ENCODE measurements at regions not wholly inside any gene's neighbourhood (a gene's known extent, or its start where the extent isn't known, plus 50 kb on each side); places are given as distances from the start of the nearest gene placed in this dataset.

DNA sequence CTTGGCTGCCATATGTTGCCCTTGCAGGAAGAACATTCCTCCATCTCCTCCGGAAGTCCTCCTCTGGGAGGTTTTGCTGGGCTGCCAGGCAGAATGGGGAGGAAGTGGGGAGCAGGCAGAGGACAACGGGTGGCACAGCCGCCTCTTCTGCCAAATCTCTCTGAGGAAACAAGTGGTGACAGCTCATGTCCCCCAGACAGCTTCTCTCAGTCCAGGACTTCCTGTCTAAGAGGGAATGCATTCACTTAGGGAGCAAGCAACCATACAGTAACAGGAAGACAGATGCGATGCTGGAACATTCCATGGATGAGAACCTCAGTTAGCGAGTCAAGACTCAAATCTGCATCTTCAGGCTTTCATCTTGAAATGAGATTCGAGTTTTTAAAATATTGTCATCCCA, 701.0 kb downstream of the SEMA5A start:
- Histone ChIP-seq H3K4me2 (ENCODE audit: control insufficient read depth, insufficient read depth) (no peak overlapping the region), H3K9ac (ENCODE audit: control insufficient read depth, insufficient read depth, low read length) (no peak overlapping the region), H3K27ac (ENCODE audit: control insufficient read depth, insufficient read depth) (no peak overlapping the region), H3K9me3 (replicated peaks; ENCODE audit: control insufficient read depth, insufficient read depth, low read length) (no peaks in the 10 kb centered on the region), H3K27me3 (replicated peaks in 1 of 2; ENCODE audit: control insufficient read depth in 2 of 2, insufficient read depth in 2 of 2, low read length in 1 of 2) (no peaks in the 10 kb centered on the region), H2AFZ (ENCODE audit: control insufficient read depth, low read depth, low read length) (no peak overlapping the region), H3K79me2 (ENCODE audit: control insufficient read depth, insufficient read depth, low read length) (no peaks in the 10 kb centered on the region), H3K36me3 (ENCODE audit: control insufficient read depth in 2 of 2, insufficient read depth in 2 of 2, low read length in 1 of 2) (no peaks in the 10 kb centered on the region), H4K20me1 (ENCODE audit: control insufficient read depth, insufficient read depth) (no peaks in the 10 kb centered on the region), H3K4me3 (no peak overlapping the region), H3K4me1 (ENCODE audit: control insufficient read depth, insufficient read depth, low read length) (no peaks in the 10 kb centered on the region)
- FAIRE-seq (no peak), DNase-seq (ENCODE audit: low read depth, low spot score) (no peak), ATAC-seq (no peak)
- intact Hi-C loops (cut with micrococcal nuclease; ENCODE audit: unreplicated experiment) (no loop called here), in situ Hi-C loops (cut with MboI) (no loop called here)
- ChIA-PET POLR2A (no interaction called here), RAD21 (ENCODE audit: unreplicated experiment) (no interaction called here), CTCF (no interaction called here), SMC1A (ENCODE audit: uncharacterized antibody, unreplicated experiment) (no interaction called here)
- WGBS (ENCODE audit: insufficient coverage, insufficient replicate concordance, low lambda C conversion rate, missing lambda C conversion rate): 51% methylated on average over 6 of the region's 6 CpGs
- BruUV-seq (replicated peaks): no TSS peak
- TF ChIP-seq HCFC1 (IDR thresholded peaks at IDR 0.05; ENCODE audit: low read length) (no peak), RUNX3 (IDR thresholded peaks at IDR 0.05; ENCODE audit: low read length) (no peak), CHD1 (IDR thresholded peaks at IDR 0.05; ENCODE audit: low read depth, low read length) (no peak), NFIC (IDR thresholded peaks at IDR 0.05; ENCODE audit: low read depth, low read length) (no peak), IKZF1 (conservative IDR thresholded peaks at IDR 0.05) (no peak), IKZF2 (IDR thresholded peaks at IDR 0.05) (no peak)
- TF ChIP-seq, protein P1, sequence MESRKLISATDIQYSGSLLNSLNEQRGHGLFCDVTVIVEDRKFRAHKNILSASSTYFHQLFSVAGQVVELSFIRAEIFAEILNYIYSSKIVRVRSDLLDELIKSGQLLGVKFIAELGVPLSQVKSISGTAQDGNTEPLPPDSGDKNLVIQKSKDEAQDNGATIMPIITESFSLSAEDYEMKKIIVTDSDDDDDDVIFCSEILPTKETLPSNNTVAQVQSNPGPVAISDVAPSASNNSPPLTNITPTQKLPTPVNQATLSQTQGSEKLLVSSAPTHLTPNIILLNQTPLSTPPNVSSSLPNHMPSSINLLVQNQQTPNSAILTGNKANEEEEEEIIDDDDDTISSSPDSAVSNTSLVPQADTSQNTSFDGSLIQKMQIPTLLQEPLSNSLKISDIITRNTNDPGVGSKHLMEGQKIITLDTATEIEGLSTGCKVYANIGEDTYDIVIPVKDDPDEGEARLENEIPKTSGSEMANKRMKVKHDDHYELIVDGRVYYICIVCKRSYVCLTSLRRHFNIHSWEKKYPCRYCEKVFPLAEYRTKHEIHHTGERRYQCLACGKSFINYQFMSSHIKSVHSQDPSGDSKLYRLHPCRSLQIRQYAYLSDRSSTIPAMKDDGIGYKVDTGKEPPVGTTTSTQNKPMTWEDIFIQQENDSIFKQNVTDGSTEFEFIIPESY (IDR thresholded peaks at IDR 0.05): no peak
- TF ChIP-seq, protein P2, sequence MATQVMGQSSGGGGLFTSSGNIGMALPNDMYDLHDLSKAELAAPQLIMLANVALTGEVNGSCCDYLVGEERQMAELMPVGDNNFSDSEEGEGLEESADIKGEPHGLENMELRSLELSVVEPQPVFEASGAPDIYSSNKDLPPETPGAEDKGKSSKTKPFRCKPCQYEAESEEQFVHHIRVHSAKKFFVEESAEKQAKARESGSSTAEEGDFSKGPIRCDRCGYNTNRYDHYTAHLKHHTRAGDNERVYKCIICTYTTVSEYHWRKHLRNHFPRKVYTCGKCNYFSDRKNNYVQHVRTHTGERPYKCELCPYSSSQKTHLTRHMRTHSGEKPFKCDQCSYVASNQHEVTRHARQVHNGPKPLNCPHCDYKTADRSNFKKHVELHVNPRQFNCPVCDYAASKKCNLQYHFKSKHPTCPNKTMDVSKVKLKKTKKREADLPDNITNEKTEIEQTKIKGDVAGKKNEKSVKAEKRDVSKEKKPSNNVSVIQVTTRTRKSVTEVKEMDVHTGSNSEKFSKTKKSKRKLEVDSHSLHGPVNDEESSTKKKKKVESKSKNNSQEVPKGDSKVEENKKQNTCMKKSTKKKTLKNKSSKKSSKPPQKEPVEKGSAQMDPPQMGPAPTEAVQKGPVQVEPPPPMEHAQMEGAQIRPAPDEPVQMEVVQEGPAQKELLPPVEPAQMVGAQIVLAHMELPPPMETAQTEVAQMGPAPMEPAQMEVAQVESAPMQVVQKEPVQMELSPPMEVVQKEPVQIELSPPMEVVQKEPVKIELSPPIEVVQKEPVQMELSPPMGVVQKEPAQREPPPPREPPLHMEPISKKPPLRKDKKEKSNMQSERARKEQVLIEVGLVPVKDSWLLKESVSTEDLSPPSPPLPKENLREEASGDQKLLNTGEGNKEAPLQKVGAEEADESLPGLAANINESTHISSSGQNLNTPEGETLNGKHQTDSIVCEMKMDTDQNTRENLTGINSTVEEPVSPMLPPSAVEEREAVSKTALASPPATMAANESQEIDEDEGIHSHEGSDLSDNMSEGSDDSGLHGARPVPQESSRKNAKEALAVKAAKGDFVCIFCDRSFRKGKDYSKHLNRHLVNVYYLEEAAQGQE (IDR thresholded peaks at IDR 0.05; ENCODE audit: low read depth, low read length): no peak
- TF ChIP-seq, protein P3, sequence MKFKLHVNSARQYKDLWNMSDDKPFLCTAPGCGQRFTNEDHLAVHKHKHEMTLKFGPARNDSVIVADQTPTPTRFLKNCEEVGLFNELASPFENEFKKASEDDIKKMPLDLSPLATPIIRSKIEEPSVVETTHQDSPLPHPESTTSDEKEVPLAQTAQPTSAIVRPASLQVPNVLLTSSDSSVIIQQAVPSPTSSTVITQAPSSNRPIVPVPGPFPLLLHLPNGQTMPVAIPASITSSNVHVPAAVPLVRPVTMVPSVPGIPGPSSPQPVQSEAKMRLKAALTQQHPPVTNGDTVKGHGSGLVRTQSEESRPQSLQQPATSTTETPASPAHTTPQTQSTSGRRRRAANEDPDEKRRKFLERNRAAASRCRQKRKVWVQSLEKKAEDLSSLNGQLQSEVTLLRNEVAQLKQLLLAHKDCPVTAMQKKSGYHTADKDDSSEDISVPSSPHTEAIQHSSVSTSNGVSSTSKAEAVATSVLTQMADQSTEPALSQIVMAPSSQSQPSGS (IDR thresholded peaks at IDR 0.05; ENCODE audit: low read length): no peak
- TF ChIP-seq, protein P4, sequence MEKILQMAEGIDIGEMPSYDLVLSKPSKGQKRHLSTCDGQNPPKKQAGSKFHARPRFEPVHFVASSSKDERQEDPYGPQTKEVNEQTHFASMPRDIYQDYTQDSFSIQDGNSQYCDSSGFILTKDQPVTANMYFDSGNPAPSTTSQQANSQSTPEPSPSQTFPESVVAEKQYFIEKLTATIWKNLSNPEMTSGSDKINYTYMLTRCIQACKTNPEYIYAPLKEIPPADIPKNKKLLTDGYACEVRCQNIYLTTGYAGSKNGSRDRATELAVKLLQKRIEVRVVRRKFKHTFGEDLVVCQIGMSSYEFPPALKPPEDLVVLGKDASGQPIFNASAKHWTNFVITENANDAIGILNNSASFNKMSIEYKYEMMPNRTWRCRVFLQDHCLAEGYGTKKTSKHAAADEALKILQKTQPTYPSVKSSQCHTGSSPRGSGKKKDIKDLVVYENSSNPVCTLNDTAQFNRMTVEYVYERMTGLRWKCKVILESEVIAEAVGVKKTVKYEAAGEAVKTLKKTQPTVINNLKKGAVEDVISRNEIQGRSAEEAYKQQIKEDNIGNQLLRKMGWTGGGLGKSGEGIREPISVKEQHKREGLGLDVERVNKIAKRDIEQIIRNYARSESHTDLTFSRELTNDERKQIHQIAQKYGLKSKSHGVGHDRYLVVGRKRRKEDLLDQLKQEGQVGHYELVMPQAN (conservative IDR thresholded peaks at IDR 0.05): no peak
- TF ChIP-seq, protein P5, sequence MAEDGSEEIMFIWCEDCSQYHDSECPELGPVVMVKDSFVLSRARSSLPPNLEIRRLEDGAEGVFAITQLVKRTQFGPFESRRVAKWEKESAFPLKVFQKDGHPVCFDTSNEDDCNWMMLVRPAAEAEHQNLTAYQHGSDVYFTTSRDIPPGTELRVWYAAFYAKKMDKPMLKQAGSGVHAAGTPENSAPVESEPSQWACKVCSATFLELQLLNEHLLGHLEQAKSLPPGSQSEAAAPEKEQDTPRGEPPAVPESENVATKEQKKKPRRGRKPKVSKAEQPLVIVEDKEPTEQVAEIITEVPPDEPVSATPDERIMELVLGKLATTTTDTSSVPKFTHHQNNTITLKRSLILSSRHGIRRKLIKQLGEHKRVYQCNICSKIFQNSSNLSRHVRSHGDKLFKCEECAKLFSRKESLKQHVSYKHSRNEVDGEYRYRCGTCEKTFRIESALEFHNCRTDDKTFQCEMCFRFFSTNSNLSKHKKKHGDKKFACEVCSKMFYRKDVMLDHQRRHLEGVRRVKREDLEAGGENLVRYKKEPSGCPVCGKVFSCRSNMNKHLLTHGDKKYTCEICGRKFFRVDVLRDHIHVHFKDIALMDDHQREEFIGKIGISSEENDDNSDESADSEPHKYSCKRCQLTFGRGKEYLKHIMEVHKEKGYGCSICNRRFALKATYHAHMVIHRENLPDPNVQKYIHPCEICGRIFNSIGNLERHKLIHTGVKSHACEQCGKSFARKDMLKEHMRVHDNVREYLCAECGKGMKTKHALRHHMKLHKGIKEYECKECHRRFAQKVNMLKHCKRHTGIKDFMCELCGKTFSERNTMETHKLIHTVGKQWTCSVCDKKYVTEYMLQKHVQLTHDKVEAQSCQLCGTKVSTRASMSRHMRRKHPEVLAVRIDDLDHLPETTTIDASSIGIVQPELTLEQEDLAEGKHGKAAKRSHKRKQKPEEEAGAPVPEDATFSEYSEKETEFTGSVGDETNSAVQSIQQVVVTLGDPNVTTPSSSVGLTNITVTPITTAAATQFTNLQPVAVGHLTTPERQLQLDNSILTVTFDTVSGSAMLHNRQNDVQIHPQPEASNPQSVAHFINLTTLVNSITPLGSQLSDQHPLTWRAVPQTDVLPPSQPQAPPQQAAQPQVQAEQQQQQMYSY (CRISPR knock-in tag; IDR thresholded peaks at IDR 0.05): no peak

Measured in GM12878 (cell line).